ENCODE measurements at regions not wholly inside any gene's neighbourhood (a gene's known extent, or its start where the extent isn't known, plus 50 kb on each side); places are given as distances from the start of the nearest gene placed in this dataset.

- peaks cover 45% of the 10 kb centered on the region for H3K4me1 ChIP-seq (replicated peaks; ENCODE audit: insufficient read depth)
- BruUV-seq (replicated peaks), result no TSS peak
- H3K4me2 ChIP-seq, result no peak overlapping the region
- H4K20me1 ChIP-seq (ENCODE audit: insufficient read depth), result no peaks in the 10 kb centered on the region
- ChIA-PET CTCF (no interaction called here), POLR2A (ENCODE audit: unreplicated experiment) (no interaction called here)
- H2AFZ ChIP-seq, result no peak overlapping the region
- intact Hi-C loops (cut with micrococcal nuclease; ENCODE audit: unreplicated experiment), result no loop called here
- no peaks in the 10 kb centered on the region for H3K79me2 ChIP-seq (ENCODE audit: low read depth)
- no peak for TF ChIP-seq CTCF (conservative IDR thresholded peaks at IDR 0.05)
- no peaks in the 10 kb centered on the region for H3K9me2 ChIP-seq (ENCODE audit: insufficient read depth)
- H3K27ac ChIP-seq, result no peak overlapping the region
- no peaks in the 10 kb centered on the region for H3K36me3 ChIP-seq (ENCODE audit: low read depth)
- no peaks in the 10 kb centered on the region for H3K9me3 ChIP-seq (ENCODE audit: insufficient read depth, low read depth)
- H3F3A ChIP-seq (ENCODE audit: insufficient read depth, low read depth), result peaks cover 30% of the 10 kb centered on the region
- H3K4me3 ChIP-seq, result no peak overlapping the region
- no peak for DNase-seq
- H3K27me3 ChIP-seq (ENCODE audit: insufficient read depth, low read depth), result no peaks in the 10 kb centered on the region
Observed at GRCh38 chr13:50361282-50361681, 346.0 kb downstream of the KCNRG start.

- peaks cover 21% of the 10 kb centered on the region for H3F3A ChIP-seq (ENCODE audit: insufficient read depth, low read depth)
- H3K4me1 ChIP-seq (replicated peaks; ENCODE audit: insufficient read depth), result peaks cover 31% of the 10 kb centered on the region
- ChIA-PET CTCF (no interaction called here), POLR2A (ENCODE audit: unreplicated experiment) (interaction anchor here (0.5 kb wide), 1 partner anchor 211 kb away, joined by 10 read pairs; no protein-coding TSS in a partner anchor)
- H3K4me2 ChIP-seq, result peak overlapping the region; percentile 77
- intact Hi-C loops (cut with micrococcal nuclease; ENCODE audit: unreplicated experiment), result loop anchor here (2.0 kb wide), 1 partner anchor 47 kb away; no protein-coding TSS in a partner anchor
- H4K20me1 ChIP-seq (ENCODE audit: insufficient read depth), result no peaks in the 10 kb centered on the region
- H3K36me3 ChIP-seq (ENCODE audit: low read depth), result no peaks in the 10 kb centered on the region
- H3K9me2 ChIP-seq (ENCODE audit: insufficient read depth), result no peaks in the 10 kb centered on the region
- TF ChIP-seq CTCF (conservative IDR thresholded peaks at IDR 0.05), result no peak
- TF ChIP-seq EZH2 (IDR thresholded peaks at IDR 0.05; ENCODE audit: low read depth), result no peak
- no peaks in the 10 kb centered on the region for H3K79me2 ChIP-seq (ENCODE audit: low read depth)
- BruUV-seq (replicated peaks), result no TSS peak
- peak; percentile 73 to 93 for DNase-seq
- no peaks in the 10 kb centered on the region for H3K27me3 ChIP-seq (ENCODE audit: insufficient read depth, low read depth)
- peak overlapping the region; percentile 95 for H3K27ac ChIP-seq
- H3K4me3 ChIP-seq, result peak overlapping the region; percentile 45
- no peaks in the 10 kb centered on the region for H3K9me3 ChIP-seq (ENCODE audit: insufficient read depth, low read depth)
- H2AFZ ChIP-seq, result peak overlapping the region; percentile 67
Observed at GRCh38 chr13:50365408-50366391, 350.5 kb downstream of the KCNRG start.

- Histone ChIP-seq H3K36me3 (ENCODE audit: low read depth) (no peaks in the 10 kb centered on the region), H3K27ac (peak overlapping the region; percentile 95), H3K4me1 (replicated peaks; ENCODE audit: insufficient read depth) (peaks cover 31% of the 10 kb centered on the region), H3K9me3 (ENCODE audit: insufficient read depth, low read depth) (no peaks in the 10 kb centered on the region), H2AFZ (peak overlapping the region; percentile 67), H3K9me2 (ENCODE audit: insufficient read depth) (no peaks in the 10 kb centered on the region), H3K79me2 (ENCODE audit: low read depth) (no peaks in the 10 kb centered on the region), H3F3A (ENCODE audit: insufficient read depth, low read depth) (peaks cover 21% of the 10 kb centered on the region), H3K4me2 (peak overlapping the region; percentile 77), H4K20me1 (ENCODE audit: insufficient read depth) (no peaks in the 10 kb centered on the region), H3K4me3 (peak overlapping the region; percentile 45), H3K27me3 (ENCODE audit: insufficient read depth, low read depth) (no peaks in the 10 kb centered on the region)
- no TSS peak for BruUV-seq (replicated peaks)
- TF ChIP-seq EZH2 (IDR thresholded peaks at IDR 0.05; ENCODE audit: low read depth) (no peak), CTCF (conservative IDR thresholded peaks at IDR 0.05) (no peak)
- CTCF ChIA-PET, result no interaction called here
- peak in 1 of 2 experiments; percentile 48 for DNase-seq
- intact Hi-C loops (cut with micrococcal nuclease; ENCODE audit: unreplicated experiment), result loop anchor here (2.0 kb wide), 1 partner anchor 48 kb away; no protein-coding TSS in a partner anchor
- POLR2A ChIA-PET (ENCODE audit: unreplicated experiment), result no interaction called here
Observed at GRCh38 chr13:50366488-50367174, 351.4 kb downstream of the KCNRG start.

Data from PC-9 (cell line).